ENCODE measurements at regions not wholly inside any gene's neighbourhood (a gene's known extent, or its start where the extent isn't known, plus 50 kb on each side); places are given as distances from the start of the nearest gene placed in this dataset.
"Not testable (repeated sequence)": the region's sequence is repeated elsewhere in the genome, so short reads cannot be mapped to it uniquely, and the experiment has no call there.

GRCh38 chr2:2728635-2729034, 397.6 kb upstream of the MYT1L start:
- Mint-ChIP-seq H3K36me3 (no peaks in the 10 kb centered on the region), H3K9me3 (no peaks in the 10 kb centered on the region), H3K4me3 (no peak overlapping the region), H3K4me1 (no peaks in the 10 kb centered on the region), H3K27me3 (ENCODE audit: low read depth) (peaks cover 10% of the 10 kb centered on the region), H3K27ac (no peak overlapping the region)
- no peak for DNase-seq (ENCODE audit: low spot score in 2 of 2, unreplicated experiment in 2 of 2)
- TF ChIP-seq CTCF (IDR thresholded peaks at IDR 0.05; ENCODE audit: unreplicated experiment) = no peak

GRCh38 chr2:2727876-2728511, 396.9 kb upstream of the MYT1L start:
- Mint-ChIP-seq H3K27me3 (ENCODE audit: low read depth) (peaks cover 6% of the 10 kb centered on the region), H3K4me1 (no peaks in the 10 kb centered on the region), H3K4me3 (no peak overlapping the region), H3K9me3 (no peaks in the 10 kb centered on the region), H3K27ac (no peak overlapping the region), H3K36me3 (no peaks in the 10 kb centered on the region)
- no peak for DNase-seq (ENCODE audit: low spot score in 2 of 2, unreplicated experiment in 2 of 2)
- no peak for TF ChIP-seq CTCF (IDR thresholded peaks at IDR 0.05; ENCODE audit: unreplicated experiment)

GRCh38 chr2:2726163-2726562, 395.1 kb upstream of the MYT1L start:
- no peaks in the 10 kb centered on the region for H3K4me1 Mint-ChIP-seq
- H3K9me3 Mint-ChIP-seq = no peaks in the 10 kb centered on the region
- H3K4me3 Mint-ChIP-seq = no peak overlapping the region
- no peaks in the 10 kb centered on the region for H3K36me3 Mint-ChIP-seq
- no peak overlapping the region for H3K27ac Mint-ChIP-seq
- DNase-seq (ENCODE audit: low spot score in 2 of 2, unreplicated experiment in 2 of 2) = no peak
- peaks cover 6% of the 10 kb centered on the region for H3K27me3 Mint-ChIP-seq (ENCODE audit: low read depth)
- no peak for TF ChIP-seq CTCF (IDR thresholded peaks at IDR 0.05; ENCODE audit: unreplicated experiment)

- Mint-ChIP-seq H3K27ac (no peak overlapping the region), H3K4me1 (no peaks in the 10 kb centered on the region), H3K36me3 (no peaks in the 10 kb centered on the region), H3K9me3 (no peaks in the 10 kb centered on the region), H3K4me3 (no peak overlapping the region), H3K27me3 (ENCODE audit: low read depth) (peaks cover 10% of the 10 kb centered on the region)
- DNase-seq (ENCODE audit: low spot score in 2 of 2, unreplicated experiment in 2 of 2) = no peak
- no peak for TF ChIP-seq CTCF (IDR thresholded peaks at IDR 0.05; ENCODE audit: unreplicated experiment)
Observed at GRCh38 chr2:2723064-2723463, 392.0 kb upstream of the MYT1L start.

GRCh38 chr2:2721296-2721835, 390.3 kb upstream of the MYT1L start:
- TF ChIP-seq CTCF (IDR thresholded peaks at IDR 0.05; ENCODE audit: unreplicated experiment) = no peak
- no peaks in the 10 kb centered on the region for H3K36me3 Mint-ChIP-seq
- H3K27me3 Mint-ChIP-seq (ENCODE audit: low read depth) = peaks cover 15% of the 10 kb centered on the region
- H3K9me3 Mint-ChIP-seq = no peaks in the 10 kb centered on the region
- no peaks in the 10 kb centered on the region for H3K4me1 Mint-ChIP-seq
- no peak overlapping the region for H3K27ac Mint-ChIP-seq
- DNase-seq (ENCODE audit: low spot score in 2 of 2, unreplicated experiment in 2 of 2) = no peak
- no peak overlapping the region for H3K4me3 Mint-ChIP-seq

GRCh38 chr2:2720806-2721205, 389.7 kb upstream of the MYT1L start:
- not testable (repeated sequence) for H3K9me3 Mint-ChIP-seq; H3K36me3 Mint-ChIP-seq; DNase-seq (ENCODE audit: low spot score in 2 of 2, unreplicated experiment in 2 of 2); H3K4me1 Mint-ChIP-seq; H3K4me3 Mint-ChIP-seq; H3K27ac Mint-ChIP-seq
- H3K27me3 Mint-ChIP-seq (ENCODE audit: low read depth) = peaks cover 20% of the 10 kb centered on the region

All from mesothelial cell of epicardium (in vitro differentiated cells).